HG03175 (cell line): ENCODE measurements at regions not wholly inside any gene's neighbourhood (a gene's known extent, or its start where the extent isn't known, plus 50 kb on each side); places are given as distances from the start of the nearest gene placed in this dataset.

Experiments used
- ATAC-seq: cut with Tn5 transposase; IDR thresholded peaks from one replicate; pipeline ENCODE4 v1.9.1; 2021; ENCODE audit warnings: mild to moderate bottlenecking, moderate library complexity; ENCODE audit not compliant: unreplicated experiment

DNA sequence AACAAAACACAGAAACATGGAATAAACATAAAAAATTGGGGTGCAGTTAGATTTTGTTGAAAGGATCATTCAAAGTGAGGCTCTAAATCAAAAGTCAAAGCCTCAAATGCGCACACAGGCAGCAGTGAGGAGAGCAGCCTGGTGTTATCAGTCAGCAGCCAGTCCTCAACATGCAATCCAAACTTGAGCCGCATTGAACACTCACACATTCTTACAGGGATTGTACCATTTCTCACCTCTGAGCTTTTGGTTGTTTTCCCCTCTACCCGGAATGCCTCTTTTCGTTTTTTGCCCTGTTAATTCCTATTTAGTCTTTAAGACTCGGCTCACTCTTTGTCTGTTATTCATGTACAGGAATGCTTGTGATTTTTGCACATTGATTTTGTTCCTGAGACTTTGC lies 81.1 kb upstream of the PUM3 start:
- no peak for ATAC-seq

DNA sequence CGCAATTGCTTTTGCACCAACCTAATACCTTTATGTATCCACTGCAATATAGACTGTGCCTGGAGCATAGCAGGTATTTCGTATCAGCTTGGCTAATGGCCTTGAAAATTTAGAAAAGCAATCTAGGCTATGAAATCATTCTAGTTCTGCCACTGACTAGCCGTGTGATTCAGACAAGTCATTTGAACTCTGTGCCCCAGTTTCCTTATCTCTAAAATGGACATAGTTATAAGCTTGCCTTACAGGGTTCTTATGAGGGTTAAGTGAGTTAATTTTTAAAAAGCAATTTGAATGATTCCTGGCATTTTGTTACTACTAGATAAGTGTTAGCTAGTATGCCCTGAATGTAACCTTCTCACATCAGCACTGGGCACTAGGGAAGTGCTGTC lies 80.5 kb upstream of the PUM3 start:
- ATAC-seq, result no peak

DNA sequence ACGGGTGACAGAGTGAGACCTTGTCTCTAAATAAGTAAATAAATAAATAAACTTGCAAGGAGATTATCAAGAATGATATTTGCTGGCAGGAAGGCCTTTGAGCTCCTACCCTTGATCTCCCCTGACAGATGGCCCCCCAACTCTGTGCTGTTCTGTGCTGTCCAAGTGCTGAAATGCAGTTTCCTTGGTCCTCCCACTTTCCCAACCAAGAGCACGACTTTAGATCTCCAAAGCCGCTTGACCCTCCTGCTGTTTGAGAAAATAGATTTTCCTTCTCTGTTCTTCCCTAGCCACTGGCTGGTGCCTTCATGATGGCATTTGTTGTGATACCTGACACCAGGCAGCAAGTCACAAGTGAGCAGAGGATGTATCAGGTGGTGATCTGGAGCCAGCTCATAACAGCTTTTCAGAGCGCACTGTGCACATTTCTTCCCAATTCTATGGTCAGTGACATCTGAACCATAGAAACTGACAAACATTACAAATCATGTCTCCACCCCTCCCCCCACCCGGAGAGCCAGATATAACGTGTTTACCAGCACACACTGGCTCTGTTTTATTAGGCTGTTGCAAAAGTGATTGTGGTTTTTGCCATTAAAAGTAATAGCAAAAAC lies 80.0 kb upstream of the PUM3 start:
- ATAC-seq, result no peak

DNA sequence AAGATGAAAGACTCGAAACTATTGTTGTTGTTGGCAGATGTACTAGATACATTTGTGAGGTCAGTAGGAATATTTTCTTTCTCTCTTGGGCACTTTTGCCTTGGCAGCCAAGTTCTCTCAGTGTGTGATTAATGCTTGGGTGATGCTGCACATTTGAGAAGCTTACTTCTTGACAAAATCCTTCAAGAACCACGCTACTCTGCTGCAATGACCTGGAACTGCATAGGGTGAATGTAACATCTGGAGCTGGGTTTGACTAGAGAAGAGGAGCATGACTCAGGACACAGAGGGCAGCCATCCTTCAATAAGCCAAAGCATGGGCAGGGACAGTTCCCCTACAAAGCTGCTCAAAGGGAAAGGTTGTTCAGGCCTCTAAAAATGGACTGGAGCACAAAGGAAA lies 75.5 kb upstream of the PUM3 start:
- ATAC-seq, result no peak

DNA sequence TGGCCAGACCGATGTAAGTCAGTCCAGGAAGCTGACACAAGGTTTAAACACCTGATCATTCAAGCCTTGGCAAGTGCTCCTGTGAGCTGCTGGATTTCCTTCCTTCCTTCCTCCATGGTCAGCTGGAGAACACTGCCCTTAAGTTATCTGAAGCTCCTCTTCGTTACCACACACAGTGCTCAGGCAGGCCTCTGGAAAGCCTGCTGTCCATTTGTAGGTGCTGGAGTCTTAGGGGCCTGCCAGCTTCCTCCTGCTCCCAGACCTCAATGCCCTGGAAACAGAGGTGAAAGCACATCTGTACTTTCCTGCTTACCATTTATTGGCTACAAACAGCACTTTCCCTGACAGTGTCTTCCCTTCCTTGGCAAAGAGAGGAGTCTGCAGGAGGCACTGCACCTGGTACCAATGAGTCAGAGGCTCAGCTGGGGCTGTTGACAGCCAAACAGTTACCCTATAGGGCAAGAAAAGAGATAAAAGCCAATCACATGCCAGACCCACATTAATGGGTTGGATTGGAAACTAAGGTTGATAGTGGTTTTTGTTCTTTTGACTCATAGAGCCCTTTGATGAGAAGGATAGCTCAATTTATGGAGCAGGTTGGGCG lies 72.6 kb upstream of the PUM3 start:
- no peak for ATAC-seq

DNA sequence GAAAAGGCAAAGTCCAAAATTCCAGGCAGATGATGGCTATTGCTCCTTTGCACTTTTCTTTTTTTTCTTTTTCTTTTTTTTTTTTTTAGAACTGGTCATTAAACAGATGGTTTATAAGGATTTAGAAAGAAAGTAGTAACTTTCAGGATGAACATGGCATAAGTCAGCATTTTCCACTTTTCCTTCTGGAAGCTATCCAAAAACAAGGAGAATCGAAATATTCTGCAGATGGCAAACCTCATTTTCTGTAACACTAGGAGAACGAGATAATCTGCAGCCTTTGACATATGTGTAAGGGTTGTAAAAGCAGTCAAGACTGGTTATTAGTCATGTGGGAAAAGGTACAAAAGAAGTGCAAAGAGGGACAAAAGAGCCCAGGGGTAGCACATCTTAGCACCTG lies 69.1 kb upstream of the PUM3 start:
- ATAC-seq, result no peak

DNA sequence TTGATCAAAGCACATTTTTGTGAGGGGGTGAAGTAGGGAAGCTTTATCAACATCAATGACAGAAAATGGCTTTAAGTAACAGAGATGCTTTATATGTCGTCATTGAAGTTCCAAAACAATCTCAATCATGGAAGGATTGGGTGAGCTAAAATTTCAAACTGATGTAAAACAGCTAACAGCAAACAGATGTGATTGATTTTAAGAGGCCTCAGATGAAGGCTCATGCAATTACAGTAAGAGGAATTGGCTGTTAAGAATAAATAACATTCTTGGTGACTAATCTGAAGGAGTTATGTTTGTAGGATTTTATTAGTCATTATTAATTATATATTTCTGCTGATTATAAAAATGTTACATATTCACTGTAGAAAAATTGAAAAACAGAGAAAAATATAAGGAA lies 63.5 kb upstream of the PUM3 start:
- no peak for ATAC-seq

DNA sequence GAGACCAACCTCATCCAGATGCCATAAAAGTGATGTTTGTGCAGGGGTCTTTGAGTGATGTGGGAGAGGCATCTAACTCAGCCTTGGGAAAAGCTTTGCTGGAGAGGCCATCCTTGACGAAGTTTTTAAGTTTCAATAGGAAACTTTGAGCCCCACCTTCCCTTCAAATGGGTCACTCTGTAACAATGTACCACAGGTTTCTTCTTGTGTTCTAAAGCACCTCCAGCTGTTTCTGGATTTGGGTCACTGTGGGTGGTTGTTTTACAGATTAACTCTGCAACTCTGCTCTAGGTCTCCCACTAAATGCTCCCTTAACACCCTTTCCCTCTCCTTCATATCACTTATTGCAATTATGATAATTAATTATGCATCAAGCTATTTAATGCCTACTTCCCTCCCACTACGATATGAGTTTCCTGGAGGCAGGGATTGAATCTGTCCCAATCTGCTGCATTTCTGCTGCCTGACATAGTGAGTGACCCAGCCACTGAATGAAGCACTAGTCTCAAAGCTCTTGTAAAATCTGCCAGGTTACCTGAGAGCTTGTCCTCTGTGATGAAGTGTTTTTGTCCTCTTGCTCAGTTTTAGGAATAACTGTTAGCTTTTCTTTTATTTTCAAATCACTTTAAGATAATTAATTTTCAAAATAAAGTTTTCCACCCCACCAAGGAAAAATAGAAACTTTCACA lies 60.5 kb upstream of the PUM3 start:
- ATAC-seq, result no peak
